Upper lobe of left lung (tissue), 4 donors: ENCODE measurements at regions not wholly inside any gene's neighbourhood (a gene's known extent, or its start where the extent isn't known, plus 50 kb on each side); places are given as distances from the start of the nearest gene placed in this dataset.
"Not testable (repeated sequence)": the region's sequence is repeated elsewhere in the genome, so short reads cannot be mapped to it uniquely, and the experiment has no call there.

Experiments used
- EP300 ChIP-seq, 4 donors: sonication (generic); formaldehyde crosslinking; IDR thresholded peaks; one replicate each; pipeline ENCODE4 v1.5.1; 2017; ENCODE audit warnings: antibody characterized with exemption in 4 of 4, control low read depth in 2 of 4
- POLR2AphosphoS5 ChIP-seq, 2 donors: sonication (generic); formaldehyde crosslinking; IDR thresholded peaks; one replicate each; pipeline ENCODE4 v1.5.1; 2017; ENCODE audit warnings: antibody characterized with exemption in 2 of 2
- TF ChIP-seq, protein P1 (sequence below), 6 experiments: fragments of 450-650 bp in 4 of 6; fragments of 200-600 bp in 2 of 6; sonication (generic) in 2 of 6; IDR thresholded peaks; one replicate each; pipeline ENCODE4 v1.5.1; 2016 to 2019; ENCODE audit warnings: antibody characterized with exemption in 6 of 6

DNA sequence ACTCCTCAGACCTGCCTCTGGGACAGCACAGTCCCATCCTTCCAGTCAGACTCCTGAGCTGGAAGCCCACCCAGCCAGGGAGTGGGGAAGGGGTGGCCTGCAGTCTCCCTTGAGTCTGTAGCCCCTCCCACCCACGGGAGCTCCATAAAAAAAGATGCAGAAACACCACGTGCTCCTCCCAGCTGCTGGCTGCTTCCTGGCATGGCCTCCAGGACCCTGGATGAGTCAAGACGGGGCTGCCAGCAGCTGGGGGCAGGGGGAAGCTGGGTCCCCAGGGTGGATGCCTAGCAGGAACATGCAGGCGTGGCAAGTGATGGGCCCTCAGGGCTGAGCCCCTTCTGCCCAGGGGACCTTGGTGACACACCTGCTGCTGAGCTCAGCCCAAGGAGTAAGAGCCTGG lies 138.5 kb downstream of the TBC1D2B start:
- TF ChIP-seq, protein P1, sequence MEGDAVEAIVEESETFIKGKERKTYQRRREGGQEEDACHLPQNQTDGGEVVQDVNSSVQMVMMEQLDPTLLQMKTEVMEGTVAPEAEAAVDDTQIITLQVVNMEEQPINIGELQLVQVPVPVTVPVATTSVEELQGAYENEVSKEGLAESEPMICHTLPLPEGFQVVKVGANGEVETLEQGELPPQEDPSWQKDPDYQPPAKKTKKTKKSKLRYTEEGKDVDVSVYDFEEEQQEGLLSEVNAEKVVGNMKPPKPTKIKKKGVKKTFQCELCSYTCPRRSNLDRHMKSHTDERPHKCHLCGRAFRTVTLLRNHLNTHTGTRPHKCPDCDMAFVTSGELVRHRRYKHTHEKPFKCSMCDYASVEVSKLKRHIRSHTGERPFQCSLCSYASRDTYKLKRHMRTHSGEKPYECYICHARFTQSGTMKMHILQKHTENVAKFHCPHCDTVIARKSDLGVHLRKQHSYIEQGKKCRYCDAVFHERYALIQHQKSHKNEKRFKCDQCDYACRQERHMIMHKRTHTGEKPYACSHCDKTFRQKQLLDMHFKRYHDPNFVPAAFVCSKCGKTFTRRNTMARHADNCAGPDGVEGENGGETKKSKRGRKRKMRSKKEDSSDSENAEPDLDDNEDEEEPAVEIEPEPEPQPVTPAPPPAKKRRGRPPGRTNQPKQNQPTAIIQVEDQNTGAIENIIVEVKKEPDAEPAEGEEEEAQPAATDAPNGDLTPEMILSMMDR (IDR thresholded peaks at IDR 0.05): not testable (repeated sequence)
- TF ChIP-seq EP300, POLR2AphosphoS5 (IDR thresholded peaks at IDR 0.05): not testable (repeated sequence)
